GM12875 (cell line): ENCODE measurements at regions not wholly inside any gene's neighbourhood (a gene's known extent, or its start where the extent isn't known, plus 50 kb on each side); places are given as distances from the start of the nearest gene placed in this dataset.
"Not testable (repeated sequence)": the region's sequence is repeated elsewhere in the genome, so short reads cannot be mapped to it uniquely, and the experiment has no call there.

ENCODE experiments used
- H3K4me3 ChIP-seq: one replicate; pipeline ENCODE4 v1.5.1; 2011; ENCODE audit warnings: low read depth, low read length, control low read depth
- CTCF ChIP-seq: IDR thresholded peaks from 2 replicates; pipeline ENCODE4 v1.5.1; 2011; ENCODE audit warnings: low read depth, mild to moderate bottlenecking, control low read depth, inconsistent platforms, low read length, moderate library complexity, borderline replicate concordance; ENCODE audit not compliant: insufficient read depth

GRCh38 chr3:187810021-187810446 lies 64.8 kb upstream of the BCL6 start:
- no peak overlapping the region for H3K4me3 ChIP-seq
- no peak for TF ChIP-seq CTCF

- no peak for TF ChIP-seq CTCF
- H3K4me3 ChIP-seq = no peak overlapping the region
Observed at GRCh38 chr3:187811585-187812250, 66.5 kb upstream of the BCL6 start.

GRCh38 chr3:187812496-187812895 lies 67.2 kb upstream of the BCL6 start:
- no peak for TF ChIP-seq CTCF
- H3K4me3 ChIP-seq = no peak overlapping the region

GRCh38 chr3:187813198-187813597 lies 67.9 kb upstream of the BCL6 start:
- H3K4me3 ChIP-seq = no peak overlapping the region
- TF ChIP-seq CTCF = no peak

DNA sequence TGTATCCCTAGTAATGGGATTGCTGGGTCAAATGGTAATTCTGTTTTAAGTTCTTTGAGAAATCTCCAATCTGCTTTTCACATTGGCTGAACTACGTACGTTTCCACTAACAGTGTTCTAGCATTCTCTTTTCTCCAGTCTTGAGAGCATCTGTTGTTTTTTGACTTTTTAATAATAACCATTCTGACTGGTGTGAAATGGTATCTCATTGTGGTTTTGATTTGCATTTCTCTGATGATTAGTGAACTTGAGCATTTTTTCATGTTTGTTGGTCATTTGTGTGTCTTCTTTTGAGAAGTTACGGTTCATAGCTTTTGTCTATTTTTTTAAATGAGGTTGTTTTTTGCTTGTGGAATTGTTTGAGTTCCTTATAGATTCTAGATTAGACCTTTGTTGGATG lies 72.5 kb upstream of the BCL6 start:
- not testable (repeated sequence) for H3K4me3 ChIP-seq

- no peak for TF ChIP-seq CTCF
Observed at GRCh38 chr3:187821616-187822317, 76.5 kb upstream of the BCL6 start.

GRCh38 chr3:187822402-187822801 lies 77.1 kb upstream of the BCL6 start:
- H3K4me3 ChIP-seq = no peak overlapping the region
- no peak for TF ChIP-seq CTCF

More at GRCh38 chr3:187821616-187822317, 76.5 kb upstream of the BCL6 start:
- H3K4me3 ChIP-seq = no peak overlapping the region
